ENCODE measurements at regions not wholly inside any gene's neighbourhood (a gene's known extent, or its start where the extent isn't known, plus 50 kb on each side); places are given as distances from the start of the nearest gene placed in this dataset.

DNA sequence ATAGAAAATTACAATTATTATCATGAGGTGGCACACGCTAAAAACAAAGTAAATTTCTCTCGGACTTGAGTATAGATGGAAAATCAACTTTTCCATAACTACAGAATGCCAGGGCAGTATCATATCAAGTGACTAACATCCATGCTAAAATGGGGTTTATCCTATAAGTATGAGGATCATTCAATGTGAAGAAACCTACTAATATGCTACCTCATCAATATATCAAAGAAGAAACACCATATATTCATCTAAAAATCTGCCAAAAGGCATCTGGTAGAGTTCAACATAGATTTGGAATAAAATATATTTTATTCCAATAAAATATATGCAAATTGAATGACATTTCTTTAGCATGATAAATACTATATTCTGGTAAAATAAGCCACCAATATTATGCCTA lies 894.4 kb downstream of the MCTP2 start:
- Histone ChIP-seq H3K4me1 (ENCODE audit: control insufficient read depth, low read length) (no peaks in the 10 kb centered on the region), H3K79me2 (ENCODE audit: control insufficient read depth, low read length) (no peaks in the 10 kb centered on the region), H3K27me3 (ENCODE audit: control insufficient read depth, low read length) (no peaks in the 10 kb centered on the region), H3F3A (ENCODE audit: control insufficient read depth, insufficient read depth) (no peaks in the 10 kb centered on the region), H3K36me3 (ENCODE audit: control insufficient read depth, low read length) (no peaks in the 10 kb centered on the region), H4K20me1 (ENCODE audit: control insufficient read depth, insufficient read depth, low read depth, low read length) (no peaks in the 10 kb centered on the region), H3K4me2 (ENCODE audit: low read length) (no peak overlapping the region), H3K9me3 (ENCODE audit: control insufficient read depth, insufficient read depth, low read length) (no peaks in the 10 kb centered on the region), H3K27ac (ENCODE audit: low read depth, low read length) (no peak overlapping the region), H3K4me3 (ENCODE audit: low read length) (no peak overlapping the region), H3K9me2 (replicated peaks; ENCODE audit: control insufficient read depth, low read length) (no peaks in the 10 kb centered on the region)
- TF ChIP-seq EZH2phosphoT487 (IDR thresholded peaks at IDR 0.05; ENCODE audit: borderline replicate concordance, low read length) = no peak
- TF ChIP-seq, protein P1, sequence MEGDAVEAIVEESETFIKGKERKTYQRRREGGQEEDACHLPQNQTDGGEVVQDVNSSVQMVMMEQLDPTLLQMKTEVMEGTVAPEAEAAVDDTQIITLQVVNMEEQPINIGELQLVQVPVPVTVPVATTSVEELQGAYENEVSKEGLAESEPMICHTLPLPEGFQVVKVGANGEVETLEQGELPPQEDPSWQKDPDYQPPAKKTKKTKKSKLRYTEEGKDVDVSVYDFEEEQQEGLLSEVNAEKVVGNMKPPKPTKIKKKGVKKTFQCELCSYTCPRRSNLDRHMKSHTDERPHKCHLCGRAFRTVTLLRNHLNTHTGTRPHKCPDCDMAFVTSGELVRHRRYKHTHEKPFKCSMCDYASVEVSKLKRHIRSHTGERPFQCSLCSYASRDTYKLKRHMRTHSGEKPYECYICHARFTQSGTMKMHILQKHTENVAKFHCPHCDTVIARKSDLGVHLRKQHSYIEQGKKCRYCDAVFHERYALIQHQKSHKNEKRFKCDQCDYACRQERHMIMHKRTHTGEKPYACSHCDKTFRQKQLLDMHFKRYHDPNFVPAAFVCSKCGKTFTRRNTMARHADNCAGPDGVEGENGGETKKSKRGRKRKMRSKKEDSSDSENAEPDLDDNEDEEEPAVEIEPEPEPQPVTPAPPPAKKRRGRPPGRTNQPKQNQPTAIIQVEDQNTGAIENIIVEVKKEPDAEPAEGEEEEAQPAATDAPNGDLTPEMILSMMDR (IDR thresholded peaks at IDR 0.05; ENCODE audit: low read depth, low read length, poor library complexity, severe bottlenecking) = no peak

DNA sequence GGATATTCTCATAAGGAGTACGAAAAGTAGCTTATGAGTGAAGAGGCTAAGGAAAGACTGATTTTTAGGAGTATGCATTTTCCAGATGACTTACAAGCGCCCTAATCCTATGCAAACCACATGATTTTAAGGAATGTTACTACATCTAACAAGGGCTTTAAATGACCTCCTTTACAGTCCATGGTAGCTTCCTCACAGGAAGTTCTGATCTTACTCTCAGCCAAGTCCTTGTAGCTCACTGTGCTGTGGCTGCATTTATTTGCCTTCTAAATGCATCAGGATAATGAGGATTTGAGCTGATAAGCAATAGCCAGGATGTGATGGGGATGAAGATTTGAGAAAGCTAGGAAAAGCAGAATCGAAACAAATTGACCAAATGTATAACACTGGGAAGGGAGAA lies 896.0 kb downstream of the MCTP2 start:
- Histone ChIP-seq H3K4me2 (ENCODE audit: low read length) (no peak overlapping the region), H3K9me3 (ENCODE audit: control insufficient read depth, insufficient read depth, low read length) (no peaks in the 10 kb centered on the region), H3K27me3 (ENCODE audit: control insufficient read depth, low read length) (no peaks in the 10 kb centered on the region), H3K9me2 (replicated peaks; ENCODE audit: control insufficient read depth, low read length) (no peaks in the 10 kb centered on the region), H3K4me3 (ENCODE audit: low read length) (no peak overlapping the region), H3K27ac (ENCODE audit: low read depth, low read length) (no peak overlapping the region), H3K4me1 (ENCODE audit: control insufficient read depth, low read length) (no peaks in the 10 kb centered on the region), H4K20me1 (ENCODE audit: control insufficient read depth, insufficient read depth, low read depth, low read length) (no peaks in the 10 kb centered on the region), H3K79me2 (ENCODE audit: control insufficient read depth, low read length) (no peaks in the 10 kb centered on the region), H3F3A (ENCODE audit: control insufficient read depth, insufficient read depth) (no peaks in the 10 kb centered on the region), H3K36me3 (ENCODE audit: control insufficient read depth, low read length) (no peaks in the 10 kb centered on the region)
- no peak for TF ChIP-seq EZH2phosphoT487 (IDR thresholded peaks at IDR 0.05; ENCODE audit: borderline replicate concordance, low read length)
- TF ChIP-seq, protein P1 (IDR thresholded peaks at IDR 0.05; ENCODE audit: low read depth, low read length, poor library complexity, severe bottlenecking) = no peak

DNA sequence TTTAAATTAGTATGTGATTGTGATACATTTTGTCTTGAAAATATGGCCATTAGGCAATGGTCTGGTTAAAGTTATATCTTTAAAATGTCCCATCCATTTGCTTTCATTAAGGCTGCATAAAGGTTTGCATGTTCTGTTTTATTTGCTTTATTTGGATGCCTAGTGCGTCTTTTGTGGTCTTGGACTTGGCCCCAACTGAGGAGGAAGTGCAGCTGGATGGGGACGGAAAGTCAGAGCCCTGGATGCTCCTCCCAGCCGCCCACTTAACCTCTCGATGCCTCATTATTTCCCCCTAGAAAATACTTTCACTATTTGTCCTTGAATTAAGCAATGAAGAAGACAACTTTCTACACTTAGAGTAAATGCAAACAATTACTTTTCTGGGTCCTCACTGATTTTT lies 898.2 kb downstream of the MCTP2 start:
- H3F3A ChIP-seq (ENCODE audit: control insufficient read depth, insufficient read depth) = no peaks in the 10 kb centered on the region
- no peaks in the 10 kb centered on the region for H3K79me2 ChIP-seq (ENCODE audit: control insufficient read depth, low read length)
- H3K9me3 ChIP-seq (ENCODE audit: control insufficient read depth, insufficient read depth, low read length) = no peaks in the 10 kb centered on the region
- H4K20me1 ChIP-seq (ENCODE audit: control insufficient read depth, insufficient read depth, low read depth, low read length) = no peaks in the 10 kb centered on the region
- H3K4me1 ChIP-seq (ENCODE audit: control insufficient read depth, low read length) = no peaks in the 10 kb centered on the region
- H3K9me2 ChIP-seq (replicated peaks; ENCODE audit: control insufficient read depth, low read length) = no peaks in the 10 kb centered on the region
- H3K27me3 ChIP-seq (ENCODE audit: control insufficient read depth, low read length) = no peaks in the 10 kb centered on the region
- no peak overlapping the region for H3K4me3 ChIP-seq (ENCODE audit: low read length)
- TF ChIP-seq, protein P1 (IDR thresholded peaks at IDR 0.05; ENCODE audit: low read depth, low read length, poor library complexity, severe bottlenecking) = no peak
- TF ChIP-seq EZH2phosphoT487 (IDR thresholded peaks at IDR 0.05; ENCODE audit: borderline replicate concordance, low read length) = no peak
- no peak overlapping the region for H3K27ac ChIP-seq (ENCODE audit: low read depth, low read length)
- no peak overlapping the region for H3K4me2 ChIP-seq (ENCODE audit: low read length)
- H3K36me3 ChIP-seq (ENCODE audit: control insufficient read depth, low read length) = no peaks in the 10 kb centered on the region

GRCh38 chr15:95131131-95131556 lies 899.8 kb downstream of the MCTP2 start:
- Histone ChIP-seq H3K27me3 (ENCODE audit: control insufficient read depth, low read length) (no peaks in the 10 kb centered on the region), H3K79me2 (ENCODE audit: control insufficient read depth, low read length) (no peaks in the 10 kb centered on the region), H3K9me3 (ENCODE audit: control insufficient read depth, insufficient read depth, low read length) (no peaks in the 10 kb centered on the region), H3K4me3 (ENCODE audit: low read length) (no peak overlapping the region), H3F3A (ENCODE audit: control insufficient read depth, insufficient read depth) (no peaks in the 10 kb centered on the region), H3K4me2 (ENCODE audit: low read length) (no peak overlapping the region), H3K4me1 (ENCODE audit: control insufficient read depth, low read length) (no peaks in the 10 kb centered on the region), H4K20me1 (ENCODE audit: control insufficient read depth, insufficient read depth, low read depth, low read length) (no peaks in the 10 kb centered on the region), H3K27ac (ENCODE audit: low read depth, low read length) (no peak overlapping the region), H3K9me2 (replicated peaks; ENCODE audit: control insufficient read depth, low read length) (no peaks in the 10 kb centered on the region), H3K36me3 (ENCODE audit: control insufficient read depth, low read length) (no peaks in the 10 kb centered on the region)
- no peak for TF ChIP-seq EZH2phosphoT487 (IDR thresholded peaks at IDR 0.05; ENCODE audit: borderline replicate concordance, low read length)
- TF ChIP-seq, protein P1 (IDR thresholded peaks at IDR 0.05; ENCODE audit: low read depth, low read length, poor library complexity, severe bottlenecking) = no peak

Measured in DOHH2 (cell line).